NCI-H2196 treated with DMSO at 0.1 percent for 48 hours (cell line): ENCODE measurements at regions not wholly inside any gene's neighbourhood (a gene's known extent, or its start where the extent isn't known, plus 50 kb on each side); places are given as distances from the start of the nearest gene placed in this dataset.

Experiments used
- DNase-seq: peaks from one replicate; lab custom pipeline; 2025; ENCODE audit not compliant: unreplicated experiment; lab: John Stamatoyannopoulos, UW

- DNase-seq: no peak
These were observed 222.0 kb upstream of the CPNE8 start for GRCh38 chr12:39127401-39127800.

- no peak for DNase-seq
These were observed 220.2 kb upstream of the CPNE8 start for GRCh38 chr12:39125566-39125965.

GRCh38 chr12:39124768-39125167 lies 219.4 kb upstream of the CPNE8 start:
- DNase-seq: no peak

- no peak for DNase-seq
These were observed 218.3 kb upstream of the CPNE8 start for GRCh38 chr12:39123580-39124253.

GRCh38 chr12:39122562-39123204 lies 217.3 kb upstream of the CPNE8 start:
- DNase-seq: no peak

- DNase-seq: no peak
These were observed 211.5 kb upstream of the CPNE8 start for GRCh38 chr12:39116861-39117260.

- no peak for DNase-seq
These were observed 206.7 kb upstream of the CPNE8 start for GRCh38 chr12:39112064-39112463.

- DNase-seq: no peak
These were observed 199.7 kb upstream of the CPNE8 start for GRCh38 chr12:39105111-39105510.

- DNase-seq: peak; percentile 4
These were observed 198.3 kb upstream of the CPNE8 start for GRCh38 chr12:39103552-39104165.

GRCh38 chr12:39102474-39103209 lies 197.3 kb upstream of the CPNE8 start:
- no peak for DNase-seq

- no peak for DNase-seq
These were observed 190.4 kb upstream of the CPNE8 start for GRCh38 chr12:39095636-39096330.

GRCh38 chr12:39081910-39082309 lies 176.5 kb upstream of the CPNE8 start:
- DNase-seq: no peak

GRCh38 chr12:39077226-39077625 lies 171.8 kb upstream of the CPNE8 start:
- DNase-seq: no peak

- no peak for DNase-seq
These were observed 168.7 kb upstream of the CPNE8 start for GRCh38 chr12:39074063-39074462.

GRCh38 chr12:39072658-39073057 lies 167.3 kb upstream of the CPNE8 start:
- DNase-seq: no peak

- DNase-seq: no peak
These were observed 166.2 kb upstream of the CPNE8 start for GRCh38 chr12:39071611-39072010.

GRCh38 chr12:39070775-39071174 lies 165.4 kb upstream of the CPNE8 start:
- DNase-seq: no peak

GRCh38 chr12:39065455-39065854 lies 160.1 kb upstream of the CPNE8 start:
- DNase-seq: no peak

- no peak for DNase-seq
These were observed 159.3 kb upstream of the CPNE8 start for GRCh38 chr12:39064708-39065107.

GRCh38 chr12:39062266-39062996 lies 157.0 kb upstream of the CPNE8 start:
- DNase-seq: no peak
